Chondrocyte (in vitro differentiated cells): ENCODE measurements at regions not wholly inside any gene's neighbourhood (a gene's known extent, or its start where the extent isn't known, plus 50 kb on each side); places are given as distances from the start of the nearest gene placed in this dataset.
"Not testable (repeated sequence)": the region's sequence is repeated elsewhere in the genome, so short reads cannot be mapped to it uniquely, and the experiment has no call there.

Experiments used
- DNase-seq: peaks from one replicate; pipeline ENCODE4 v3.0.0; 2021; ENCODE audit warnings: mixed read lengths, low spot score
- H3K27ac Mint-ChIP-seq: one replicate; pipeline ENCODE4 v1.8.0; 2021; ENCODE audit warnings: mild to moderate bottlenecking, moderate library complexity, mixed read lengths; ENCODE audit not compliant: unreplicated experiment
- H3K27me3 Mint-ChIP-seq: 2 replicates; pipeline ENCODE4 v1.8.0; 2021; ENCODE audit warnings: low read depth, mixed read lengths
- H3K36me3 Mint-ChIP-seq: 2 replicates; pipeline ENCODE4 v1.8.0; 2021; ENCODE audit warnings: low read depth, mixed read lengths
- H3K4me1 Mint-ChIP-seq: 2 replicates; pipeline ENCODE4 v1.8.0; 2021; ENCODE audit warnings: low read depth, mild to moderate bottlenecking, mixed read lengths
- H3K4me3 Mint-ChIP-seq: one replicate; pipeline ENCODE4 v1.8.0; 2021; ENCODE audit warnings: mild to moderate bottlenecking, moderate library complexity, mixed read lengths; ENCODE audit not compliant: unreplicated experiment
- H3K9me3 Mint-ChIP-seq: 2 replicates; pipeline ENCODE4 v1.8.0; 2021; ENCODE audit warnings: low read depth, mixed read lengths
- CTCF ChIP-seq: fragments of 200-600 bp; sonication (generic); IDR thresholded peaks from 2 replicates; pipeline ENCODE4 v1.5.0; 2021; ENCODE audit warnings: antibody characterized with exemption, mild to moderate bottlenecking, moderate library complexity

GRCh38 chr15:95626501-95627361, 703.8 kb upstream of the NR2F2 start:
- Mint-ChIP-seq H3K27ac (peak overlapping the region; percentile 19), H3K4me3 (no peak overlapping the region), H3K4me1 (peaks cover 24% of the 10 kb centered on the region), H3K27me3 (no peaks in the 10 kb centered on the region), H3K36me3 (peaks cover 4% of the 10 kb centered on the region), H3K9me3 (peaks cover 12% of the 10 kb centered on the region)
- no peak for TF ChIP-seq CTCF
- DNase-seq, result no peak

GRCh38 chr15:95629503-95630168, 700.9 kb upstream of the NR2F2 start:
- Mint-ChIP-seq H3K27ac (no peak overlapping the region), H3K27me3 (no peaks in the 10 kb centered on the region), H3K4me3 (no peak overlapping the region), H3K36me3 (no peaks in the 10 kb centered on the region), H3K9me3 (peaks cover 5% of the 10 kb centered on the region), H3K4me1 (peaks cover 15% of the 10 kb centered on the region)
- DNase-seq, result no peak
- no peak for TF ChIP-seq CTCF

GRCh38 chr15:95630683-95631082, 699.8 kb upstream of the NR2F2 start:
- no peaks in the 10 kb centered on the region for H3K27me3 Mint-ChIP-seq
- no peak overlapping the region for H3K4me3 Mint-ChIP-seq
- peaks cover 10% of the 10 kb centered on the region for H3K4me1 Mint-ChIP-seq
- H3K9me3 Mint-ChIP-seq, result peaks cover 5% of the 10 kb centered on the region
- no peak for TF ChIP-seq CTCF
- no peaks in the 10 kb centered on the region for H3K36me3 Mint-ChIP-seq
- no peak overlapping the region for H3K27ac Mint-ChIP-seq
- DNase-seq, result no peak

DNA sequence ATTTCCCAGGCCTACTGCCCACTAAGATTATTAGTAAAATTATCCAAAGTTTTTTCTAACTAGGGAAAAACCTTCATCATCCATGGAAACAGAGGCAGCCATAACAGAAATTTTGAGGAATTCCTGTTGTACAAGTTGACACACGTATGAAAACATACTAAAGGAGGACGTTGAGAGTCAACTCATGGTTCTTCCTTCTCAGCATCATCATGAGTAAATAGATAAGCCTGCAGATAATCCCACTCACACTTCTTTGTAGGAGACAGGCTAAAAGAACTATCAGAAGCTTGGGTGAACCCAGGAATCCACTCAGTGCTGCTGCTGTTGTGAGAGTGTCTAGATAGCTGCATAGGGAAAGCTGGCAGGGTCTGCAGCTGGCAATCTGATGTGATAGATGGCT, 694.8 kb upstream of the NR2F2 start:
- Mint-ChIP-seq H3K9me3 (peaks cover 2% of the 10 kb centered on the region), H3K27ac (no peak overlapping the region), H3K36me3 (no peaks in the 10 kb centered on the region), H3K4me3 (no peak overlapping the region), H3K27me3 (no peaks in the 10 kb centered on the region), H3K4me1 (no peaks in the 10 kb centered on the region)
- DNase-seq, result no peak
- no peak for TF ChIP-seq CTCF

DNA sequence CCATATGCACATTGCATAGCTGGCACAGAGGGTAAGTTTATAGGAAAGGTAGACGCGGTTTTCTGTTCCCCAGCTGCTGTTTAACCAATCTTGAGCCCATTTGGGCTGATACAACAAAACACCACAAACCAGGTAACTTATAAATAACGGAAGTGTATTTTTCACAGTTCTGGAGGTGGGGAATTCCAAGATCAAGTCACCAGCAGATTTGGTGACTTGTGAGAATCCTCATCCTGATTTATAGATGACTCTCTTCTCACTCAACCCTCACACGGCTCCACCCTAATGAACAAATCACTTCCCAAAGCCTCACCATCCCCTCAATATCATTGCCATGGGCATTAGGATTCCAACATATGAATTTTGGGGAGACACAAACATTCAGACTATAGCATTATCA, 694.4 kb upstream of the NR2F2 start:
- Mint-ChIP-seq H3K9me3 (no peaks in the 10 kb centered on the region), H3K4me1 (no peaks in the 10 kb centered on the region), H3K27me3 (no peaks in the 10 kb centered on the region), H3K27ac (no peak overlapping the region), H3K36me3 (no peaks in the 10 kb centered on the region), H3K4me3 (no peak overlapping the region)
- no peak for TF ChIP-seq CTCF
- DNase-seq, result no peak

GRCh38 chr15:95637234-95637633, 693.3 kb upstream of the NR2F2 start:
- H3K4me1 Mint-ChIP-seq, DNase-seq, H3K36me3 Mint-ChIP-seq, H3K9me3 Mint-ChIP-seq, H3K4me3 Mint-ChIP-seq, H3K27ac Mint-ChIP-seq, H3K27me3 Mint-ChIP-seq: not testable (repeated sequence)
